ENCODE measurements at regions not wholly inside any gene's neighbourhood (a gene's known extent, or its start where the extent isn't known, plus 50 kb on each side); places are given as distances from the start of the nearest gene placed in this dataset.
"Not testable (repeated sequence)": the region's sequence is repeated elsewhere in the genome, so short reads cannot be mapped to it uniquely, and the experiment has no call there.

- H3K36me3 Mint-ChIP-seq (ENCODE audit: unreplicated experiment); H3K4me3 Mint-ChIP-seq (ENCODE audit: unreplicated experiment); H3K9me3 Mint-ChIP-seq (ENCODE audit: unreplicated experiment); DNase-seq; H3K27ac Mint-ChIP-seq (ENCODE audit: unreplicated experiment); H3K27me3 Mint-ChIP-seq (ENCODE audit: unreplicated experiment); H3K4me1 Mint-ChIP-seq (ENCODE audit: low read depth, unreplicated experiment): not testable (repeated sequence)
These were observed 304.2 kb upstream of the DPP6 start for GRCh38 chr7:153747969-153748368.

- not testable (repeated sequence) for H3K9me3 Mint-ChIP-seq (ENCODE audit: unreplicated experiment); H3K27ac Mint-ChIP-seq (ENCODE audit: unreplicated experiment); H3K27me3 Mint-ChIP-seq (ENCODE audit: unreplicated experiment); H3K36me3 Mint-ChIP-seq (ENCODE audit: unreplicated experiment); H3K4me3 Mint-ChIP-seq (ENCODE audit: unreplicated experiment); H3K4me1 Mint-ChIP-seq (ENCODE audit: low read depth, unreplicated experiment); DNase-seq
These were observed 303.3 kb upstream of the DPP6 start for GRCh38 chr7:153748885-153749284.

GRCh38 chr7:153765869-153766268 lies 286.3 kb upstream of the DPP6 start:
- DNase-seq; H3K36me3 Mint-ChIP-seq (ENCODE audit: unreplicated experiment); H3K9me3 Mint-ChIP-seq (ENCODE audit: unreplicated experiment); H3K4me3 Mint-ChIP-seq (ENCODE audit: unreplicated experiment); H3K27ac Mint-ChIP-seq (ENCODE audit: unreplicated experiment); H3K4me1 Mint-ChIP-seq (ENCODE audit: low read depth, unreplicated experiment); H3K27me3 Mint-ChIP-seq (ENCODE audit: unreplicated experiment): not testable (repeated sequence)

- DNase-seq; H3K27me3 Mint-ChIP-seq (ENCODE audit: unreplicated experiment); H3K9me3 Mint-ChIP-seq (ENCODE audit: unreplicated experiment); H3K36me3 Mint-ChIP-seq (ENCODE audit: unreplicated experiment); H3K4me3 Mint-ChIP-seq (ENCODE audit: unreplicated experiment); H3K4me1 Mint-ChIP-seq (ENCODE audit: low read depth, unreplicated experiment); H3K27ac Mint-ChIP-seq (ENCODE audit: unreplicated experiment): not testable (repeated sequence)
These were observed 285.3 kb upstream of the DPP6 start for GRCh38 chr7:153766926-153767325.

GRCh38 chr7:153772966-153773365 lies 279.2 kb upstream of the DPP6 start:
- no peaks in the 10 kb centered on the region for H3K4me1 Mint-ChIP-seq (ENCODE audit: low read depth, unreplicated experiment)
- no peaks in the 10 kb centered on the region for H3K36me3 Mint-ChIP-seq (ENCODE audit: unreplicated experiment)
- H3K27ac Mint-ChIP-seq (ENCODE audit: unreplicated experiment): no peak overlapping the region
- no peak overlapping the region for H3K4me3 Mint-ChIP-seq (ENCODE audit: unreplicated experiment)
- no peaks in the 10 kb centered on the region for H3K27me3 Mint-ChIP-seq (ENCODE audit: unreplicated experiment)
- TF ChIP-seq CTCF (IDR thresholded peaks at IDR 0.05; ENCODE audit: partially characterized antibody, unreplicated experiment): no peak
- DNase-seq: no peak
- peaks cover 3% of the 10 kb centered on the region for H3K9me3 Mint-ChIP-seq (ENCODE audit: unreplicated experiment)

- not testable (repeated sequence) for H3K27ac Mint-ChIP-seq (ENCODE audit: unreplicated experiment); H3K36me3 Mint-ChIP-seq (ENCODE audit: unreplicated experiment); H3K4me1 Mint-ChIP-seq (ENCODE audit: low read depth, unreplicated experiment); H3K9me3 Mint-ChIP-seq (ENCODE audit: unreplicated experiment); H3K27me3 Mint-ChIP-seq (ENCODE audit: unreplicated experiment); DNase-seq; H3K4me3 Mint-ChIP-seq (ENCODE audit: unreplicated experiment)
These were observed 275.3 kb upstream of the DPP6 start for GRCh38 chr7:153776940-153777339.

- not testable (repeated sequence) for H3K9me3 Mint-ChIP-seq (ENCODE audit: unreplicated experiment); H3K4me1 Mint-ChIP-seq (ENCODE audit: low read depth, unreplicated experiment); H3K36me3 Mint-ChIP-seq (ENCODE audit: unreplicated experiment); H3K4me3 Mint-ChIP-seq (ENCODE audit: unreplicated experiment); H3K27ac Mint-ChIP-seq (ENCODE audit: unreplicated experiment); H3K27me3 Mint-ChIP-seq (ENCODE audit: unreplicated experiment); DNase-seq
These were observed 254.8 kb upstream of the DPP6 start for GRCh38 chr7:153797363-153797762.

- H3K4me1 Mint-ChIP-seq (ENCODE audit: low read depth, unreplicated experiment): no peaks in the 10 kb centered on the region
- DNase-seq: no peak
- no peaks in the 10 kb centered on the region for H3K36me3 Mint-ChIP-seq (ENCODE audit: unreplicated experiment)
- H3K27me3 Mint-ChIP-seq (ENCODE audit: unreplicated experiment): no peaks in the 10 kb centered on the region
- H3K27ac Mint-ChIP-seq (ENCODE audit: unreplicated experiment): no peak overlapping the region
- no peak overlapping the region for H3K4me3 Mint-ChIP-seq (ENCODE audit: unreplicated experiment)
- H3K9me3 Mint-ChIP-seq (ENCODE audit: unreplicated experiment): peaks cover 7% of the 10 kb centered on the region
- TF ChIP-seq CTCF (IDR thresholded peaks at IDR 0.05; ENCODE audit: partially characterized antibody, unreplicated experiment): no peak
These were observed 244.1 kb upstream of the DPP6 start for GRCh38 chr7:153808117-153808516.
